Uterus (tissue), 2 donors: ENCODE measurements at regions not wholly inside any gene's neighbourhood (a gene's known extent, or its start where the extent isn't known, plus 50 kb on each side); places are given as distances from the start of the nearest gene placed in this dataset.

ENCODE experiments used
- POLR2A ChIP-seq, 2 donors: fragments of 450-650 bp; IDR thresholded peaks; one replicate each; pipeline ENCODE4 v1.6.1; 2016; ENCODE audit warnings: antibody characterized with exemption in 2 of 2, mild to moderate bottlenecking in 1 of 2, moderate library complexity in 1 of 2
- TF ChIP-seq, protein P1 (sequence below), 4 experiments: fragments of 200-600 bp in 2 of 4; fragments of 450-650 bp in 2 of 4; sonication (generic) in 2 of 4; IDR thresholded peaks; one replicate each; pipeline ENCODE4 v1.5.1; 2016 to 2019; ENCODE audit warnings: antibody characterized with exemption in 4 of 4, mild to moderate bottlenecking in 2 of 4, moderate library complexity in 1 of 4

DNA sequence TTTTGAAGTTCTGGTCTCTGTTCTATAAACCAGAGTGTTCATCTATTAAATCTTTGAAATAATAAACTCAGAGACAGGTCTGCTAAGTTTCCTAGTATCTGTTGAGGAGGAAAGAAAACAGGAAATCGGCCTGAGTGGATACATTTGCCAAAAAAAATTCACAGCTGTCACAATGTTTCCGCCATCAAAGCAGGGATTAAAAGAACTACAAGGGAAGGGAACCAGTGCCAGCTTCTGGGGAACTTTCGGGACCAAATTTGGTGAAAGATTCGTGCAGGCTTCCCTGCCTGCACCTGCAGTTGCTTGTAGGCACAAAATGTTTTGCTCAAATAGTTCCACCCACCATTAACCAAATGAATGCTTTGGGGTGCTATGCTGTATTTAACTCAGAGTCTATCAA is 267.5 kb downstream of the MSX2 start:
- TF ChIP-seq, protein P1, sequence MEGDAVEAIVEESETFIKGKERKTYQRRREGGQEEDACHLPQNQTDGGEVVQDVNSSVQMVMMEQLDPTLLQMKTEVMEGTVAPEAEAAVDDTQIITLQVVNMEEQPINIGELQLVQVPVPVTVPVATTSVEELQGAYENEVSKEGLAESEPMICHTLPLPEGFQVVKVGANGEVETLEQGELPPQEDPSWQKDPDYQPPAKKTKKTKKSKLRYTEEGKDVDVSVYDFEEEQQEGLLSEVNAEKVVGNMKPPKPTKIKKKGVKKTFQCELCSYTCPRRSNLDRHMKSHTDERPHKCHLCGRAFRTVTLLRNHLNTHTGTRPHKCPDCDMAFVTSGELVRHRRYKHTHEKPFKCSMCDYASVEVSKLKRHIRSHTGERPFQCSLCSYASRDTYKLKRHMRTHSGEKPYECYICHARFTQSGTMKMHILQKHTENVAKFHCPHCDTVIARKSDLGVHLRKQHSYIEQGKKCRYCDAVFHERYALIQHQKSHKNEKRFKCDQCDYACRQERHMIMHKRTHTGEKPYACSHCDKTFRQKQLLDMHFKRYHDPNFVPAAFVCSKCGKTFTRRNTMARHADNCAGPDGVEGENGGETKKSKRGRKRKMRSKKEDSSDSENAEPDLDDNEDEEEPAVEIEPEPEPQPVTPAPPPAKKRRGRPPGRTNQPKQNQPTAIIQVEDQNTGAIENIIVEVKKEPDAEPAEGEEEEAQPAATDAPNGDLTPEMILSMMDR (IDR thresholded peaks at IDR 0.05): no peak
- TF ChIP-seq POLR2A (IDR thresholded peaks at IDR 0.05): no peak
